ENCODE measurements at regions not wholly inside any gene's neighbourhood (a gene's known extent, or its start where the extent isn't known, plus 50 kb on each side); places are given as distances from the start of the nearest gene placed in this dataset.
"Not testable (repeated sequence)": the region's sequence is repeated elsewhere in the genome, so short reads cannot be mapped to it uniquely, and the experiment has no call there.

DNA sequence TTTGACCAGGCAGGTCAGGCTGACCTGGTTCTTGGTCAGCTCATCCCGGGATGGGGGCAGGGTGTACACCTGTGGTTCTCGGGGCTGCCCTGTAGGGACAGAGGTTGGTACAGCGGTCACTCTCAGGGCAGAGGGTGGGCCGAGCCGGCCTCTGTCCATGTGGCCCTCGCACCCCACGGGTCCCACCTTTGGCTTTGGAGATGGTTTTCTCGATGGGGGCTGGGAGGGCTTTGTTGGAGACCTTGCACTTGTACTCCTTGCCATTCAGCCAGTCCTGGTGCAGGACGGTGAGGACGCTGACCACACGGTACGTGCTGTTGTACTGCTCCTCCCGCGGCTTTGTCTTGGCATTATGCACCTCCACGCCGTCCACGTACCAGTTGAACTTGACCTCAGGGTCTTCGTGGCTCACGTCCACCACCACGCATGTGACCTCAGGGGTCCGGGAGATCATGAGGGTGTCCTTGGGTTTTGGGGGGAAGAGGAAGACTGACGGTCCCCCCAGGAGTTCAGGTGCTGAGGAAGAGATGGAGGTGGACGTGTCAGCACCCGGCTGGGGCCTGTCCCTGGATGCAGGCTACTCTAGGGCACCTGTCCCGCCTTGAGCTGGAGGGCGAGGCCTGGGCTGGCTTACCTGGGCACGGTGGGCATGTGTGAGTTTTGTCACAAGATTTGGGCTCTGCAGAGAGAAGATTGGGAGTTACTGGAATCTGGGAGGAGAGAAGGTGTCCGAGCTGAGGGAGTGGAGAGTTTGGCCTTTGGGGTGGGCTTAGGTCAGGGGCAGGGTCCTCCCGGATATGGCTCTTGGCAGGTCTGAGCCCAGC, 215.5 kb downstream of the TMEM121 start:
- TF ChIP-seq POLR2A (IDR thresholded peaks at IDR 0.05; ENCODE audit: low read depth, low read length); POLR2AphosphoS5 (IDR thresholded peaks at IDR 0.05; ENCODE audit: low read depth, low read length); TAF1 (IDR thresholded peaks at IDR 0.05; ENCODE audit: borderline replicate concordance, low read depth, low read length): not testable (repeated sequence)
